ENCODE measurements at regions not wholly inside any gene's neighbourhood (a gene's known extent, or its start where the extent isn't known, plus 50 kb on each side); places are given as distances from the start of the nearest gene placed in this dataset.

DNA sequence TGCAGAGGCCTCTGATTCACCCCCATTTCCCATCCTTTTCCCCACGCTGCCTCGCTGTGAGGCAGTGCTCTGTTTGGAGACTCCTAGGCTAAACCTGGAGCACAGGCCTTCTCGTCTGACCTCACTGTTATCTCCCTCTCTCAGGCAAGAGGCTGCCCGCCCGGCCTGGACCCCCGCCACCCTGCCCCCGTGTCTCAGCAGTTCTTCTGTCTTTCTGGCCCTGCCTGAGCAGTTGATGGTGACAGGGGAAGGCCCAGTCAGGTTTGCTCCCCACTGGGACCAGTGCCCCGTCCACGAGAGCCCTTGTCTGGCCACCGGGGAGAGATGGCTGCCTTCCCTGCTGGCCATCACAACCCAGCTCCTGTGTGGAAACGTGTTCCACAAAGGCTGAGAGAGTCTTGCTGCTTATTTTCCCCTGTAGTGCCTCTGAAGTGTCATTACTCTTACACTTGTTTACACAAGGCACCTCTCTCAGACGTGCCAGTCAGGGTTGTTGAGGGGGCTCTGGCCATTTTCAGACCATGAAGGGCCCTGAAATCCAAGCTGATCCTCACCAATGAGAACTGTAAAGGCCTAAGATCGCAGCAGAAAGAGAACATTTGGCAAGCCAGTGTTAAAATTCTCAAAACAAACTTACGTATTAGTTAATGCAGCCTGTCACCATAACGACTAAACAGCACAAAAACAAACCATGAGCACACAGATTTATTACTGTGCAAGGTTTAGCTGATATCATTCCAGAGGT is 210.9 kb downstream of the NDUFA10 start:
- Mint-ChIP-seq H3K9me3 (no peaks in the 10 kb centered on the region), H3K27ac (no peak overlapping the region), H3K27me3 (ENCODE audit: low read depth in 2 of 2) (peaks cover 0 to 2% of the 10 kb centered on the region in 2 donors), H3K4me3 (no peak overlapping the region), H3K36me3 (no peaks in the 10 kb centered on the region), H3K4me1 (no peaks in the 10 kb centered on the region)
- no peak for ATAC-seq
- Histone ChIP-seq H3K4me1 (ENCODE audit: control insufficient read depth, insufficient read depth, low read length) (no peaks in the 10 kb centered on the region), H3K4me3 (ENCODE audit: low read length) (no peak overlapping the region), H3K27ac (ENCODE audit: low read length) (no peak overlapping the region), H3K27me3 (ENCODE audit: control insufficient read depth, insufficient read depth, low read length) (no peaks in the 10 kb centered on the region), H3K9me3 (ENCODE audit: control insufficient read depth, insufficient read depth, low read length) (no peaks in the 10 kb centered on the region), H3K36me3 (ENCODE audit: control insufficient read depth, insufficient read depth, low read length) (no peaks in the 10 kb centered on the region)
- intact Hi-C loops (cut with micrococcal nuclease), result no loop called here
- DNase-seq, result peak in 1 of 2 donors; percentile 4
- 69% methylated on average over 15 of the region's 15 CpGs for WGBS (ENCODE audit: insufficient coverage)
- TF ChIP-seq, protein P1, sequence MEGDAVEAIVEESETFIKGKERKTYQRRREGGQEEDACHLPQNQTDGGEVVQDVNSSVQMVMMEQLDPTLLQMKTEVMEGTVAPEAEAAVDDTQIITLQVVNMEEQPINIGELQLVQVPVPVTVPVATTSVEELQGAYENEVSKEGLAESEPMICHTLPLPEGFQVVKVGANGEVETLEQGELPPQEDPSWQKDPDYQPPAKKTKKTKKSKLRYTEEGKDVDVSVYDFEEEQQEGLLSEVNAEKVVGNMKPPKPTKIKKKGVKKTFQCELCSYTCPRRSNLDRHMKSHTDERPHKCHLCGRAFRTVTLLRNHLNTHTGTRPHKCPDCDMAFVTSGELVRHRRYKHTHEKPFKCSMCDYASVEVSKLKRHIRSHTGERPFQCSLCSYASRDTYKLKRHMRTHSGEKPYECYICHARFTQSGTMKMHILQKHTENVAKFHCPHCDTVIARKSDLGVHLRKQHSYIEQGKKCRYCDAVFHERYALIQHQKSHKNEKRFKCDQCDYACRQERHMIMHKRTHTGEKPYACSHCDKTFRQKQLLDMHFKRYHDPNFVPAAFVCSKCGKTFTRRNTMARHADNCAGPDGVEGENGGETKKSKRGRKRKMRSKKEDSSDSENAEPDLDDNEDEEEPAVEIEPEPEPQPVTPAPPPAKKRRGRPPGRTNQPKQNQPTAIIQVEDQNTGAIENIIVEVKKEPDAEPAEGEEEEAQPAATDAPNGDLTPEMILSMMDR (IDR thresholded peaks at IDR 0.05), result no peak

DNA sequence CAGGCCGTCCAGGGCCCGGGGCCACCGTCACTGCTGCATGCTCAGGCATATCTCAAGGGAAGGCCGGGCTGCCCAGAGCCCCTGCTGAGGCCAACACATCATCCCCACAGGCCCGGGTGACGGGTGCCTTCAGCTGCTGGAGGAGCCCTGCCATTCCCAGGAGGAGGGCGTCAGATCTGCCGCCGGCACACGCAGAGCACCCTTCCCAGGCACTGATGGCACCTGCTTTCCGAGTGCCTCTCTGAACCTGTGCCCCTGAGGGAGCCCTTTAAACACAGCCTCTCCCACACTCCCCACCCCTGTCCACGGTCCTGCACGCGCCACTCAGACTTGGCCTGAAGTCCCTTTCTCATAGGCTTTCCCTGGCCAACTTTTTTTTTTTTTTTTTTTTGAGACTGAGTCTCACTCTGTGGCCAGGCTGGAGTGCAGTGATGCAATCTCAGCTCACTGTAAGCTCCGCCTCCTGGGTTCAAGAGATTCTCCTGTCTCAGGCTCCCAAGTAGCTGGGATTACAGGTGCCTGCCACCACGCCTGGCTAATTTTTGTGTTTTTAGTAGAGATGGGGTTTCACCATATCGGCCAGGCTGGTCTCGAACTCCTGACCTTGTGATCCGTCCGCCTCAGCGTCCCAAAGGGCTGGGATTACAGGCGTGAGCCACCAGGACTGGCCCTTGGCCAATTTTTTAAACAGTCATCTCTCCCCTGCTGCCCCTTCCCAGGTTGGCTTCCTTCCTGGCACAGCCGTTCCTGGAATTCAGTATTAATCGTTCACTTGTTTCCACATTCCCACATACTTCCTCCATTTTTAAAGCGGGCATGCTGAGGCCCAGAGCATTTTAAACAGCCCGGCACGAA is 211.7 kb downstream of the NDUFA10 start:
- H3K27me3 ChIP-seq (ENCODE audit: control insufficient read depth, insufficient read depth, low read length), result no peaks in the 10 kb centered on the region
- H3K4me1 ChIP-seq (ENCODE audit: control insufficient read depth, insufficient read depth, low read length), result no peaks in the 10 kb centered on the region
- no peak for DNase-seq
- Mint-ChIP-seq H3K9me3 (no peaks in the 10 kb centered on the region), H3K27ac (no peak overlapping the region), H3K4me1 (no peaks in the 10 kb centered on the region), H3K36me3 (no peaks in the 10 kb centered on the region), H3K27me3 (ENCODE audit: low read depth in 2 of 2) (peaks cover 0 to 2% of the 10 kb centered on the region in 2 donors), H3K4me3 (no peak overlapping the region)
- H3K27ac ChIP-seq (ENCODE audit: low read length), result no peak overlapping the region
- ATAC-seq, result no peak
- intact Hi-C loops (cut with micrococcal nuclease), result no loop called here
- H3K9me3 ChIP-seq (ENCODE audit: control insufficient read depth, insufficient read depth, low read length), result no peaks in the 10 kb centered on the region
- TF ChIP-seq, protein P1 (IDR thresholded peaks at IDR 0.05), result no peak
- no peak overlapping the region for H3K4me3 ChIP-seq (ENCODE audit: low read length)
- WGBS (ENCODE audit: insufficient coverage), result 88% methylated on average over 27 of the region's 27 CpGs
- no peaks in the 10 kb centered on the region for H3K36me3 ChIP-seq (ENCODE audit: control insufficient read depth, insufficient read depth, low read length)

DNA sequence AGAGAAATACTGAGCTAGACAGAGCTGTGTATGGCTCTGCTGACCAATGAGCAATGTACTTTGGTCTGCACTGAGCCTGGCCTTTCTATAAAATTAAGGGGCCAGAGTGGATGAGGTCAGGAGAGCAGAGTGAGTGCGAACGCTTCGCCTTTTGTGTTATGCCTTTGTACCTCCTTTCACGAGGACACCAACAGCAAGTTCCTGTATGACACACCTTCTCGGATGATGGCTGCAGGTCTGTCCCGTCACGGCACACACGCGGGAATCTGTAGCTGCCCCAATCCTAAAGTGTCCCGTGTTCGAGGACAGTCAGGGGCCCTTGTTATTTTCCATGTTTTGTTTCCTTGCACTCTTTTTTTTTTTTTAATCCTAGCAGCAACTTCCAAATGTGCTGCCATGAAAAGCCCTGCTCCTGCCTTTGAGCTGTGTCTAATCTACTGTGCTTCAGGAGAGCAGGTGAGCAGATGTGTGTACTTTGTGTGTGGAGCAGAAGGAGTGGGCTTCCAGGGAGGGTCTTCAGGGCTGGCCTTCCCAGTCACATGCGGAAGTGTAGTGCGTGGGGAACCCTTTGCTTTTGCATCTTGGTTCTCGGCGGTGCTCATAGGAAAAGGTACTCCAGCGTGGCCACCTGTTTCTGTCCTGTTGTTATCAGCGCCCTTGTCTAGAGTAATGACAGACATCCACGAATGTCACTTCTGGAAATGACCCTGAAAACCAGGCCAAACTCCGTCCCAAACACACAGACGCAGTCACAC is 213.2 kb downstream of the NDUFA10 start:
- Mint-ChIP-seq H3K27me3 (ENCODE audit: low read depth in 2 of 2) (peaks cover 0 to 2% of the 10 kb centered on the region in 2 donors), H3K36me3 (no peaks in the 10 kb centered on the region), H3K4me1 (no peaks in the 10 kb centered on the region), H3K27ac (no peak overlapping the region), H3K9me3 (no peaks in the 10 kb centered on the region), H3K4me3 (no peak overlapping the region)
- intact Hi-C loops (cut with micrococcal nuclease), result no loop called here
- DNase-seq (no peak), ATAC-seq (no peak)
- Histone ChIP-seq H3K36me3 (ENCODE audit: control insufficient read depth, insufficient read depth, low read length) (no peaks in the 10 kb centered on the region), H3K4me3 (ENCODE audit: low read length) (no peak overlapping the region), H3K9me3 (ENCODE audit: control insufficient read depth, insufficient read depth, low read length) (no peaks in the 10 kb centered on the region), H3K27me3 (ENCODE audit: control insufficient read depth, insufficient read depth, low read length) (no peaks in the 10 kb centered on the region), H3K4me1 (ENCODE audit: control insufficient read depth, insufficient read depth, low read length) (no peaks in the 10 kb centered on the region), H3K27ac (ENCODE audit: low read length) (no peak overlapping the region)
- TF ChIP-seq, protein P1 (IDR thresholded peaks at IDR 0.05), result no peak
- 96% methylated on average over 20 of the region's 20 CpGs for WGBS (ENCODE audit: insufficient coverage)
